AG04449 (cell line): ENCODE measurements at regions not wholly inside any gene's neighbourhood (a gene's known extent, or its start where the extent isn't known, plus 50 kb on each side); places are given as distances from the start of the nearest gene placed in this dataset.

Source experiments
- CTCF ChIA-PET: fragments of 350-600 bp; formaldehyde crosslinking; extraction: SDS; loops from one replicate; lab custom pipeline; 2021; ENCODE audit warnings: antibody characterized with exemption; lab: Yijun Ruan, JAX
- POLR2A ChIA-PET: fragments of 400-600, 350-600 bp; formaldehyde crosslinking; extraction: SDS; loops from one replicate; lab custom pipeline; 2020; ENCODE audit warnings: antibody characterized with exemption, inconsistent platforms; lab: Yijun Ruan, JAX
- DNase-seq: peaks from one replicate; pipeline ENCODE4 v3.0.0-alpha.2; 2010; ENCODE audit warnings: low read depth, low spot score
- H3K4me3 ChIP-seq: 2 replicates; pipeline ENCODE4 v1.5.1; 2011; ENCODE audit warnings: low read depth, mild to moderate bottlenecking, control low read depth, low read length
- TF ChIP-seq, protein P1 (sequence below): IDR thresholded peaks from one replicate; pipeline ENCODE4 v1.5.1; 2011; ENCODE audit warnings: mild to moderate bottlenecking, moderate library complexity, low read length, control low read depth, inconsistent platforms; ENCODE audit not compliant: insufficient read depth; ENCODE audit errors: missing control alignments

DNA sequence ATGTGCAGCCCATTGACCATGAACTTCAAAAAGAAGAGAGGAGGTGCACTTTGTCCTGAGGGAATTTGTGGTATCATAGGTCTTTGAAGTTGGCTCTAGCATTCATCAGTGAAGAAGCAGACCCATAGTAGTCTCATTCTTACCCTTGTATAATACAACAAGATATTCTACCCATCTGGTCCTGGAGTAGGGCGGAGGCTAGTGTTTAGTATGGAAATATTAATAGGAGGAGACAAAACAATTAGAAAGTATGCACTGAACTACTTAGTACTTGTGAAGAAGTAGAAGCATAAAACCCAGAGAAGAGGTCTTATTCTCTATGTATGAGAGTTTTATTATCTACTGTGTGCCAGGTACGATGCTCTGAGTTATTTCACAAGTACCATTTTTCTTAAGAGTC lies 189.0 kb downstream of the AASDH start:
- POLR2A ChIA-PET = no interaction called here

DNA sequence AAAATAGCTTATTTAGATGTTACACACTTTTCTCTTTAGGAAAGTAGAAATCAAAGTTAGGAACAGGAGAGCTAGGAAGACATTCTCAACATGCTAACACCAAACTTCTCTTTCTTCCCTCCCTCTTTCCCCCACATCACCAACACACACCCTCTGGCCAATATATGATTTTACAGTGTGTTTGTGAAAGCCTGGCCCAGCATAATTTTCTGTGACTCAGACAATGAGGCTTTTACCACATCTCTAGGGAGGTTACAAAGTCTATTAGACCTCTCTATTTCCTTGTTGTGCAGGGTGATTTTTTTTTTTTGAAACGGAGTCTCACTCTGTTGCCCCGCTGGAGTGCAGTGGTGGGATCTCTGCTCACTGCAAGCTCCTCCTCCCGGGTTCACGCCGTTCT lies 189.9 kb downstream of the AASDH start:
- no peak overlapping the region for H3K4me3 ChIP-seq
- TF ChIP-seq, protein P1, sequence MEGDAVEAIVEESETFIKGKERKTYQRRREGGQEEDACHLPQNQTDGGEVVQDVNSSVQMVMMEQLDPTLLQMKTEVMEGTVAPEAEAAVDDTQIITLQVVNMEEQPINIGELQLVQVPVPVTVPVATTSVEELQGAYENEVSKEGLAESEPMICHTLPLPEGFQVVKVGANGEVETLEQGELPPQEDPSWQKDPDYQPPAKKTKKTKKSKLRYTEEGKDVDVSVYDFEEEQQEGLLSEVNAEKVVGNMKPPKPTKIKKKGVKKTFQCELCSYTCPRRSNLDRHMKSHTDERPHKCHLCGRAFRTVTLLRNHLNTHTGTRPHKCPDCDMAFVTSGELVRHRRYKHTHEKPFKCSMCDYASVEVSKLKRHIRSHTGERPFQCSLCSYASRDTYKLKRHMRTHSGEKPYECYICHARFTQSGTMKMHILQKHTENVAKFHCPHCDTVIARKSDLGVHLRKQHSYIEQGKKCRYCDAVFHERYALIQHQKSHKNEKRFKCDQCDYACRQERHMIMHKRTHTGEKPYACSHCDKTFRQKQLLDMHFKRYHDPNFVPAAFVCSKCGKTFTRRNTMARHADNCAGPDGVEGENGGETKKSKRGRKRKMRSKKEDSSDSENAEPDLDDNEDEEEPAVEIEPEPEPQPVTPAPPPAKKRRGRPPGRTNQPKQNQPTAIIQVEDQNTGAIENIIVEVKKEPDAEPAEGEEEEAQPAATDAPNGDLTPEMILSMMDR = no peak
- CTCF ChIA-PET = no interaction called here
- no peak for DNase-seq
- POLR2A ChIA-PET = no interaction called here

More for the DNA sequence above, 189.0 kb downstream of the AASDH start:
- DNase-seq = no peak
- CTCF ChIA-PET = no interaction called here
- TF ChIP-seq, protein P1 = no peak
- H3K4me3 ChIP-seq = no peak overlapping the region

DNA sequence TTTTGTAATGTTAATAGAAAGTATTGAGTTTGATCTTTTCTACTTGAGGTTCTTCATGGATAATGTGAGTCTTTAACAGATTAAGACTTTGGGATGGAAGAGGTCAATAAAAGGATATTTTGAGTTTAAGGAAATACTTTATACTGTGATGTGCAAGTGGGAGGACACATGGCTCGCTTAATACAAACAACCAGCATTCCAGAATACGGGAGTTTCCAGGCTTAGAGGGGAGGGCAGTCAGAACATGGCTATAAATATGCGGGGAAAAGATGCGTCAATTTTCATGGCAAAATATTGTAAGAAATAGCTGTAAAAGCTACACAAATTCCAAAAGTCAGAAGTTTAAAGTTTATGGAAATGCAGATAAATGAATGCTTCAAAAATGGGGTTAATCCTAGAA lies 192.3 kb downstream of the AASDH start:
- DNase-seq = no peak
- TF ChIP-seq, protein P1 = no peak
- H3K4me3 ChIP-seq = no peak overlapping the region
- ChIA-PET CTCF (no interaction called here), POLR2A (no interaction called here)

DNA sequence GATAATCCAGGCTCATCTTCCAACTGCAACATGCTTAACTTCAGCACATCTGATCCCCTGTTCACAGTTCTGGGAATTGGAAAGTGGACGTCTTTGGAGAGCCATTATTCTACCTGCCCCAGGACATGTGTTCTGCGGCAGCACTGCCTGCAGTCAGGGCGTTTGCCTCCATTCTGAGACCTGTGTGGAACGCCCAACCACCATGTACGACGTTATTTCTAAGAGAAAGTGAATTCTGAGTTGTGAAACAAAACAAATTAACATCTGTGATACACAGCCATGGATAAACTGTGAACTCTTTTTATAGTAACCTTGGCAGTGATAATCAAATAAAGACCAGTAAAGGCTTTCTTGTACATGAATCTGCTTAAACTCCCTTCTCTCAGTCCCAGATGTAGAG lies 195.8 kb downstream of the AASDH start:
- no peak for DNase-seq
- TF ChIP-seq, protein P1 = no peak
- ChIA-PET POLR2A (no interaction called here), CTCF (no interaction called here)
- no peak overlapping the region for H3K4me3 ChIP-seq

DNA sequence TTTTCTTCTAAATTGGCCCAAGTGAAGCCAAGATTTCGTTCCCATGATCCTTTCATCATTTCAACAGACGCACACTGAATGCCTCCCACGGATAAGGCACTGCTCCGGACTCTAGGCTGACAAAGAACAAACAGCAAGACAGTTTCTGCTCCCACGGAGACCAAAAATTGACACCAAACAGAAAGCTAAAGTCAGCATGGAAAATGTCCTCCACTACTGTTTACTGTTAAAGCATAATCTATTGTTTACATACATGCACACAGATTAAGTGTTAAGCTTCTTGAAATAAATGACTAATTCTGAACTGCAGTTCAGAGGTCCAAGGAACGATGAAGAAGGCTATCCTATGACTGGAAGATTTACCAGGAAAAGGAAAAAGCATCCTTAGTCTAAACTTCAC lies 199.6 kb downstream of the AASDH start:
- H3K4me3 ChIP-seq = no peak overlapping the region
- POLR2A ChIA-PET = no interaction called here
- no peak for DNase-seq
- CTCF ChIA-PET = no interaction called here
- TF ChIP-seq, protein P1 = no peak

DNA sequence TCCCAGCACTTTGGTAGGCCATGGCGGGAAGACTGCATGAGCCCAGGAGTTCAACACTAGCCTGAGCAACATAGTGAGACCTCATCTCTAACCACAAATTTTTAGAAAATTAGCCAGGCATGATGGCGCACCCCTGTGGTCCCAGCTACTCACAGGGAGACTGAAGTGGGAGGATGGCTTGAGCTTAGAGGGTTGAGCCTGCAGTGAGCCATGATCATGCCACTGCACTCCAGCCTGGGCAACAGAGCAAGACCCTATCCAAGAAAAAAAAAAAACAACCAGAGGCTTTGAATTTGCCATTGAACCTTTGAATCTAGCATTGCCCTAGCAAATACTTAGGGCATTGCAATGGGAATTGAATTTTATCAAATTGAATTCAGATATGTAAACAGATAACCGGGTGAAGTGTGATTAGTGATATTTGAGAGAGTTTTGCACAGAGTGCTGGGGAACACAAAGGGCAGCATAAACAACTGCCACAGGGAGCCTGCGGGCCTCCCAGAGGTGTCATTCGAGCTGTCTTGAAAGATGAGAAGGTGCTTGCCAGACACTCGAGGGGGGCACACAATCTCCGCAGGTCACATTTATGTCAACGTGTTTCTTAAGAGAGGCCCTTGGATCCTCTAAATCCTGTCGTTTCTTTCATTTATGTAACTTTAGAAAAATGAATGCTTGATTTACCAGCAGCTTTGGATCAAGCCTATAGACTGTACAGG lies 200.3 kb downstream of the AASDH start:
- TF ChIP-seq, protein P1 = no peak
- ChIA-PET CTCF (no interaction called here), POLR2A (no interaction called here)
- H3K4me3 ChIP-seq = no peak overlapping the region
- no peak for DNase-seq
